Activated CD8-positive, alpha-beta memory T cell treated with anti-CD3 and anti-CD28 coated beads, Interleukin-2, amount 10 ng/mL, durations not matched to agents 7 days and 5 days (primary cell): ENCODE measurements at regions not wholly inside any gene's neighbourhood (a gene's known extent, or its start where the extent isn't known, plus 50 kb on each side); places are given as distances from the start of the nearest gene placed in this dataset.

Source experiments
- ATAC-seq: fragments of 150-1000 bp; cut with Tn5 transposase; one replicate; pipeline ENCODE4 v1.10.0; 2021; ENCODE audit warnings: moderate library complexity
- CTCF ChIA-PET: fragments of 350-600 bp; sonication (Branson Sonifier 250); formaldehyde crosslinking; loops from one replicate; lab custom pipeline; 2021; ENCODE audit warnings: antibody characterized with exemption; lab: Charles Lee
- DNase-seq: peaks from one replicate; pipeline ENCODE4 v3.0.0-alpha.2; 2020
- H3K27ac Mint-ChIP-seq: one replicate; pipeline ENCODE4 v1.8.0; 2021; ENCODE audit warnings: mild to moderate bottlenecking, mixed read lengths
- H3K27me3 Mint-ChIP-seq: one replicate; pipeline ENCODE4 v1.8.0; 2021; ENCODE audit warnings: mixed read lengths
- H3K36me3 Mint-ChIP-seq: one replicate; pipeline ENCODE4 v1.8.0; 2021; ENCODE audit warnings: mild to moderate bottlenecking, mixed read lengths
- H3K4me1 Mint-ChIP-seq: one replicate; pipeline ENCODE4 v1.8.0; 2021; ENCODE audit warnings: mixed read lengths
- H3K4me3 Mint-ChIP-seq: one replicate; pipeline ENCODE4 v1.8.0; 2021; ENCODE audit warnings: mild to moderate bottlenecking, moderate library complexity, mixed read lengths
- H3K9me3 Mint-ChIP-seq: one replicate; pipeline ENCODE4 v1.8.0; 2022; ENCODE audit warnings: low read depth, mixed read lengths

DNA sequence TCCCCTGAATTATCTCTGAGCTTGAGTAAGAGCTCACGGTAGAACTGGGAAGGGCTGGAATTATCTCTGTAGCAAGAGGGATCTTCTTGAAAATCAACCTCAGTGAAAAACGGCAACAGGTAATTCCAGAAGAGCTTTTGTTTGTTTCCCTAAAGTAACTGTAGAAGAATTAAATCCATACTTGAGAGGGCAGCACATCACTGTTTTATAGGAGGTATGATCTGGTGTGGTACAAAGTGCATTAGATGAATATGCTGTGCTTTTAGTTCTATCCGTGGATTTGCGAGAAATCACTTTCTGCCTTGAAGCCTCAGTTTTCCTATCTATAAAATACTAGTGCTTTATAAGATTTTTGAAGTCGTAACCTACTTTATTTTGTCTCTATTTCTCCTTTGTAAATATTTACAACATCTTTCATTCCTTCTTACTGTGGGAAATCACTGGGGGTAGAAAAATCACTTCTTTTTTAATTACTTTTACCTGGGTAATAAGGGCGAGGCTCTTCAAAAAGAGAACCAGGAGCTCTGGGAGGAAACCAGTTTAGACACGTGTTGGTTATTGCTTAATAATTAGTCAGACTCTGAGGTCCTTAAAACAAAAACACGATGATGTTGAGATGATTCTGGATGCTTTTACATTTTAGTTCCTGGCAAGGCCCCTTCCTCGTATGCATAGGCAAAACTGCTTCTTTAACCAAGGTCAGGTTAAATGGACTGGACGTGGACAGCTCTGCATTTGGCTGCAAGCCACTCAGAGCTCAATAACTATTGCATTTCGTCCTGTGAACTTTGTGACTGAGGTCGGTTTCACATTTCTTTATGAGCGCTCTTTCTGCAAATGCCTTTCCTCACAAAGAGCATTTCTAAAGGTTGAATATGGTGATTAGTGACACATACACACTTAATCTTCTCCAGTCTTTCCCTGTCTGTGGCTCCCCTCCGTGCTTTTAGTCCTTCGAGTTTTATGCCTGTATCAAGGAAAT lies 376.1 kb downstream of the BRINP1 start:
- no peak for DNase-seq
- no peak overlapping the region for H3K4me3 Mint-ChIP-seq
- peaks cover 3% of the 10 kb centered on the region for H3K9me3 Mint-ChIP-seq
- H3K27ac Mint-ChIP-seq = no peak overlapping the region
- ATAC-seq = no peak
- CTCF ChIA-PET = no interaction called here
- no peaks in the 10 kb centered on the region for H3K4me1 Mint-ChIP-seq
- no peaks in the 10 kb centered on the region for H3K36me3 Mint-ChIP-seq
- H3K27me3 Mint-ChIP-seq = no peaks in the 10 kb centered on the region

GRCh38 chr9:118993965-118994364 lies 375.3 kb downstream of the BRINP1 start:
- CTCF ChIA-PET = no interaction called here
- DNase-seq (no peak), ATAC-seq (no peak)
- Mint-ChIP-seq H3K9me3 (peaks cover 3% of the 10 kb centered on the region), H3K27ac (no peak overlapping the region), H3K4me1 (no peaks in the 10 kb centered on the region), H3K36me3 (no peaks in the 10 kb centered on the region), H3K27me3 (no peaks in the 10 kb centered on the region), H3K4me3 (no peak overlapping the region)

GRCh38 chr9:119002491-119002890 lies 366.7 kb downstream of the BRINP1 start:
- Mint-ChIP-seq H3K27ac (no peak overlapping the region), H3K9me3 (no peaks in the 10 kb centered on the region), H3K4me3 (no peak overlapping the region), H3K4me1 (no peaks in the 10 kb centered on the region), H3K27me3 (no peaks in the 10 kb centered on the region), H3K36me3 (no peaks in the 10 kb centered on the region)
- ATAC-seq (no peak), DNase-seq (no peak)
- CTCF ChIA-PET = no interaction called here

DNA sequence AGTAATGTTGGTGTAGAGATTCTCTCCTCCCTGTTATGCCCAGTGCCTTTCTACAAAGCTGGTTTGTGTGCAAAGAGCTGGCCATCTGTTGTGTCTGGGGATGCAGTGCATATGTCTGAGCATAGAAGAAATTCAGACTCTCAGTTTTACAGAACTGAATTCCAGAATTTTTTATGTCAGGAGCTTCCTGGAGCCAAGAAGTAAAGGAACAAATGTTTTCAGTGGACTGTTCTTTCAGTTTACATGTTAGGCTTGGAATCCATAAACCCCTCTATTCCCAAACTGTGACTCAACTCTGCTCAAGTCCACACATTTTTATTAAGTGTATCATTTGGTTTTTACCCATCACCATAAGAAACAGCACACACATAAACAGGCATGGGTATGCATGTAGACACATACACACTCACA lies 366.0 kb downstream of the BRINP1 start:
- Mint-ChIP-seq H3K9me3 (no peaks in the 10 kb centered on the region), H3K36me3 (no peaks in the 10 kb centered on the region), H3K4me3 (no peak overlapping the region), H3K4me1 (no peaks in the 10 kb centered on the region), H3K27ac (no peak overlapping the region), H3K27me3 (no peaks in the 10 kb centered on the region)
- ATAC-seq = no peak
- DNase-seq = no peak
- CTCF ChIA-PET = no interaction called here

DNA sequence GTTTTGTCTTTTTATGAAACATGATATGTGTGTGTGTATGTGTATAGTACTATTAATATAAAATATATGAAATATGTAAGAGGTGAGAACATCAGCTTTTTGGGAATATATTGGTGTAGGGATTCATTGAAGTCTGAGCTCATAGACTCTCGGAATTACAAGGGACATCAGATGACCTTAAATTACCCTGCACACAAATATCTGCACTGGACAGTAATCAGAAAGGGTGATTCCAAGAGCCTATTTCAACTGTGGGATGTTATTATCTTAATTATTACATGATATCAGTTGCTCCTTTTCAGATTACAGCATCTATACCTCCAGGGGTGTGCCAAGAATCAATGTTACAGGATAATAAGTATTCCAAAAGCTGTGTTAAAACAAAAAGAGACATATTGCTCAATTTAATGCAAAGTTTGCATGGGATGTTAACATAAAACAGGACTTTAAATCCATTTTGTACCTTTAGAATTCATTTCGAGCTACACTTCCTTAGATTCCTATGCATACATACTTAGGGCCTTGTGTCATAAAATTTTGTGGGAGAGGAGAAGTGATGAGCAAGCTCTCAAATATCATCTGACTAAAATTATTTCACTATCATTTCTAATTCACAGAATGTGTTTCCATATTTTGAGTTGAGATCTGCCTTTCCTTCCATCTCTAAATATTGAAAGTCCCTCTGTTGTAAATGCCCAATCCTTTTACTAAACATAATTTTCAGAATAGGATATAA lies 365.2 kb downstream of the BRINP1 start:
- ATAC-seq = no peak
- H3K9me3 Mint-ChIP-seq = no peaks in the 10 kb centered on the region
- H3K27me3 Mint-ChIP-seq = no peaks in the 10 kb centered on the region
- DNase-seq = no peak
- no peak overlapping the region for H3K4me3 Mint-ChIP-seq
- no peaks in the 10 kb centered on the region for H3K36me3 Mint-ChIP-seq
- no peak overlapping the region for H3K27ac Mint-ChIP-seq
- no peaks in the 10 kb centered on the region for H3K4me1 Mint-ChIP-seq
- CTCF ChIA-PET = no interaction called here

DNA sequence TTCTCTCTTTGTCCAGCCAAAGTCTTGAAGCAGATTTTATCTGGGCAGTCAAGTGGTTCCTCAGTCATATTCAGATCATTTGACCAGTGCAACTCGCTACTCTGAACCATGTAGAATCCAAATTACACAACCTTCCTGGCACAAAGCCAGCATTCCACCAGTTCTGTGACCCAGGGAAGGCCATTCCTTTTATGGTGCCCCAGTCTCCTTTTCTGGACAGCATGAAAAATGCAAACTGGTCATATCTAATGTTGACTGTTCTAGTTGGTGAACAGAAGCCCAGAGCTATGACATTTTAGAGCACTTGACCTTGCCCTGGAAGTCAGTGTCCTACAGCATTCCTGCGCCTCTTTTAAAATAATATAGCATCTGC lies 364.6 kb downstream of the BRINP1 start:
- no peaks in the 10 kb centered on the region for H3K9me3 Mint-ChIP-seq
- H3K4me3 Mint-ChIP-seq = no peak overlapping the region
- no peaks in the 10 kb centered on the region for H3K4me1 Mint-ChIP-seq

GRCh38 chr9:119005162-119005561 lies 364.1 kb downstream of the BRINP1 start:
- ATAC-seq = no peak
- H3K4me1 Mint-ChIP-seq = no peaks in the 10 kb centered on the region
- no peaks in the 10 kb centered on the region for H3K27me3 Mint-ChIP-seq
- H3K9me3 Mint-ChIP-seq = no peaks in the 10 kb centered on the region
- no peaks in the 10 kb centered on the region for H3K36me3 Mint-ChIP-seq
- CTCF ChIA-PET = no interaction called here
- H3K4me3 Mint-ChIP-seq = no peak overlapping the region
- DNase-seq = no peak
- H3K27ac Mint-ChIP-seq = no peak overlapping the region

More for the DNA sequence above, 364.6 kb downstream of the BRINP1 start:
- CTCF ChIA-PET = no interaction called here
- ATAC-seq (no peak), DNase-seq (no peak)
- no peaks in the 10 kb centered on the region for H3K27me3 Mint-ChIP-seq
- H3K27ac Mint-ChIP-seq = no peak overlapping the region
- no peaks in the 10 kb centered on the region for H3K36me3 Mint-ChIP-seq

DNA sequence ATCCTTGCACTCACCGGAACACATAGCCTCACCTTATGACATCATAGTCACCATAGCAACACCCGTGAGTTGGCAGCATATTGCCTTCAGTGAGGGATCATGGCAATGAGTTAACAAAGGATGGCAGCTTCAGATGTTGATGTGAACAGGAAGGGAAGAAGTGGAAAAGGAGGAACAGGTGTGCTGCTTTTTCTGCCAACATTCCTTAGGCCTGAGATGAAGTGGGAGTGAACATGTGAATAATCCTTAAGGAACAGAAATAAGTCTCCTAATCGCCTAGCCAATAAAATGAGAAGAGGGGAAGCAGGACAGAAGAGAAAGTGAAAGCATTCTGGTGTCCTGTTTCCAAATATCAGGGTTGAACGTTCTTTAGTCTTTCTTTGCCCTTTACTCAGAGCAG lies 360.0 kb downstream of the BRINP1 start:
- ATAC-seq (no peak), DNase-seq (no peak)
- Mint-ChIP-seq H3K27ac (no peak overlapping the region), H3K36me3 (no peaks in the 10 kb centered on the region), H3K27me3 (no peaks in the 10 kb centered on the region), H3K4me1 (no peaks in the 10 kb centered on the region), H3K9me3 (peaks cover 3% of the 10 kb centered on the region), H3K4me3 (no peak overlapping the region)
- CTCF ChIA-PET = no interaction called here

DNA sequence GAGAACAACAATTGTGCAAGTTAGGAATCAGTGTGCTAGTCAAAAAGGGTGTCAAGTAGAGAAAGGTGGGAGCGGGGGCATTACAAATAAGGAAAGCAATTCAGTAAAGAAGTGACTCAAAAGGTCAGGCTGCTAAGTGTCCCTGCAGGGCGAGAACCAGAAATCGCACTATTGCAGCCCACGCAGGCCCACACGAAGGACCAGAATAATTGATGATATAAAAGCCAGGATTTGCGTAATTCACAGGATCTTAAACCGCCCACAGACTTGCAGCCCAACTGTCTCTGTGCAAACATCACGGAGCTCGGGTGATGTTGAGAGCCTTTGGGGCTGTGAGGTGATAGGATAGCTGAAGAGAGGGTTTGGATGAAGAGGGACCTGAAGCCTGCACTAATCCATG lies 349.0 kb downstream of the BRINP1 start:
- H3K4me1 Mint-ChIP-seq = no peaks in the 10 kb centered on the region
- H3K36me3 Mint-ChIP-seq = no peaks in the 10 kb centered on the region

GRCh38 chr9:119020730-119021333 lies 348.4 kb downstream of the BRINP1 start:
- no peaks in the 10 kb centered on the region for H3K9me3 Mint-ChIP-seq
- no peak for DNase-seq
- no peak for ATAC-seq
- CTCF ChIA-PET = no interaction called here
- H3K36me3 Mint-ChIP-seq = no peaks in the 10 kb centered on the region
- no peak overlapping the region for H3K27ac Mint-ChIP-seq
- H3K4me3 Mint-ChIP-seq = no peak overlapping the region
- no peaks in the 10 kb centered on the region for H3K4me1 Mint-ChIP-seq
- no peaks in the 10 kb centered on the region for H3K27me3 Mint-ChIP-seq

More for the DNA sequence above, 349.0 kb downstream of the BRINP1 start:
- no peak overlapping the region for H3K27ac Mint-ChIP-seq
- no peak overlapping the region for H3K4me3 Mint-ChIP-seq
- CTCF ChIA-PET = no interaction called here
- no peak for DNase-seq
- no peaks in the 10 kb centered on the region for H3K27me3 Mint-ChIP-seq
- no peaks in the 10 kb centered on the region for H3K9me3 Mint-ChIP-seq
- ATAC-seq = no peak

DNA sequence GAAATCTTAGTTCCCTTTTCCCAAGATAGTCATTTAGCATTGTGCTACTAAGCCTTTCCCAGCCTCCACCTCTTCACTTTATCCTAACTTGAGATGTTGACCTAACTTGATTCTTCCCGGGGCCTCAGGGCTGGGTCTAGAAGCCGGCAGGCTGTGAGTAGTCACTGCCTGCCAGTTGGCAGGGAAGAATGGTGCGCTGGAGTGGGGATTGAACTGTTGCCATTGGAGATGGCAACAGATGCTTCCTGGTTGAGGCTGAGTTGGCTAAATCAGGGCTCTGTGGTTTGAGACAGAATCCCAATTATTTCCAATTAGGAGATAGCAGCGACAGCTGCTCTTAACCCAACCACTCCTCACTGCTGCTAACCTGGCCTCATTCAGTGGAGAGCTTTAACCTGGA lies 343.1 kb downstream of the BRINP1 start:
- CTCF ChIA-PET = no interaction called here
- ATAC-seq (no peak), DNase-seq (no peak)
- H3K4me1 Mint-ChIP-seq = no peaks in the 10 kb centered on the region
- H3K4me3 Mint-ChIP-seq = no peak overlapping the region
- no peaks in the 10 kb centered on the region for H3K27me3 Mint-ChIP-seq
- peaks cover 2% of the 10 kb centered on the region for H3K9me3 Mint-ChIP-seq
- H3K36me3 Mint-ChIP-seq = no peaks in the 10 kb centered on the region
- no peak overlapping the region for H3K27ac Mint-ChIP-seq

DNA sequence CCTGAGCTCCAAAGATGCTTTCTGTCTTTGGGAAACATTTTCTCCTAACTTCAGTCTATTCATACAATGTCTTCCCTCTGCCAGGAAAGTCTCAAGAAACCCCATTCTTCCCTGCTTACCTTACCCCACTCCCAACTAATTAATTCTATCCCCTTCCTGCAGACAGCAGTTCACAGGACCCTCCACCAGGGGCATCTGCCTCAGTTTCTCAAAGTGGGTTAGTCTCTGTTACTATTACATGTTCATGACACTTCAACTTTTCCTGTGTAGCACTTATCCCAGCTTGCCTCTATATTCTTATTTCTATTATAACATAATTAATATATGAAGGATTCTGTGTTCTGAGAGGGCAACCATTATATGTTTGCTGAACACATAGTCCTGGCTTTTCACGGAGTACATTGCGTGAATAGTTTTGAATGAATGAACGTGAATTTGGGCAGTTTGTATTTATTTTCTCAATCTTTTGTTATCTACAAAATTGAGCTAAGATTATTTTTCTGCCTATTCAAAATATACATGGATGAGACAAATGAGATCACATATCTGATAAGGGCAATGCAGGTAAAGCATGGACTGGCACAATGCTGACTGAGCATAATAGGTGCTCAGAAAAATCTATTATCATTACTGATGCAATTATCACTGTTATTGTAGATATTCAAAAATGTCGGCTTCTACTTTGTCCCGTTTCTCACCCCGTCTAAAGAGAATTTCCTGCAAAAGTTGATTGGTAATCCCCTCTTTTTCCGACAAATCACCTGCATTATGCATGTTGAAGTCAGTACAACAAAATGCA lies 341.1 kb downstream of the BRINP1 start:
- H3K9me3 Mint-ChIP-seq = peaks cover 2% of the 10 kb centered on the region
- H3K4me3 Mint-ChIP-seq = no peak overlapping the region
- no peak for ATAC-seq
- H3K4me1 Mint-ChIP-seq = no peaks in the 10 kb centered on the region
- no peaks in the 10 kb centered on the region for H3K36me3 Mint-ChIP-seq
- no peaks in the 10 kb centered on the region for H3K27me3 Mint-ChIP-seq
- no peak for DNase-seq
- no peak overlapping the region for H3K27ac Mint-ChIP-seq
- CTCF ChIA-PET = no interaction called here

- Mint-ChIP-seq H3K36me3 (no peaks in the 10 kb centered on the region), H3K27ac (no peak overlapping the region), H3K9me3 (peaks cover 2% of the 10 kb centered on the region), H3K4me3 (no peak overlapping the region), H3K4me1 (no peaks in the 10 kb centered on the region), H3K27me3 (no peaks in the 10 kb centered on the region)
- DNase-seq (no peak), ATAC-seq (no peak)
- CTCF ChIA-PET = no interaction called here
Observed at GRCh38 chr9:119029886-119030285, 339.3 kb downstream of the BRINP1 start.
